ENCODE measurements at regions not wholly inside any gene's neighbourhood (a gene's known extent, or its start where the extent isn't known, plus 50 kb on each side); places are given as distances from the start of the nearest gene placed in this dataset.

GRCh38 chr12:11510671-11511070 lies 115.3 kb upstream of the PRB2 start:
- Mint-ChIP-seq H3K36me3 (ENCODE audit: insufficient read depth, unreplicated experiment) (no peaks in the 10 kb centered on the region), H3K27me3 (ENCODE audit: unreplicated experiment) (peaks cover 34% of the 10 kb centered on the region), H3K27ac (ENCODE audit: unreplicated experiment) (no peak overlapping the region), H3K4me3 (ENCODE audit: low read depth, unreplicated experiment) (no peak overlapping the region), H3K9me3 (ENCODE audit: low read depth, unreplicated experiment) (no peaks in the 10 kb centered on the region), H3K4me1 (ENCODE audit: low read depth, unreplicated experiment) (peaks cover 16% of the 10 kb centered on the region)
- TF ChIP-seq CTCF (IDR thresholded peaks at IDR 0.05; ENCODE audit: unreplicated experiment) = no peak
- intact Hi-C loops (cut with micrococcal nuclease; ENCODE audit: unreplicated experiment) = no loop called here
- BruUV-seq (replicated peaks) = no TSS peak
- CTCF ChIA-PET = no interaction called here
- DNase-seq = no peak

- no TSS peak for BruUV-seq (replicated peaks)
- peaks cover 8% of the 10 kb centered on the region for H3K4me1 Mint-ChIP-seq (ENCODE audit: low read depth, unreplicated experiment)
- CTCF ChIA-PET = no interaction called here
- peaks cover 8% of the 10 kb centered on the region for H3K27me3 Mint-ChIP-seq (ENCODE audit: unreplicated experiment)
- no peak overlapping the region for H3K27ac Mint-ChIP-seq (ENCODE audit: unreplicated experiment)
- no peak for DNase-seq
- no peak for TF ChIP-seq CTCF (IDR thresholded peaks at IDR 0.05; ENCODE audit: unreplicated experiment)
- H3K36me3 Mint-ChIP-seq (ENCODE audit: insufficient read depth, unreplicated experiment) = no peaks in the 10 kb centered on the region
- no peaks in the 10 kb centered on the region for H3K9me3 Mint-ChIP-seq (ENCODE audit: low read depth, unreplicated experiment)
- intact Hi-C loops (cut with micrococcal nuclease; ENCODE audit: unreplicated experiment) = no loop called here
- H3K4me3 Mint-ChIP-seq (ENCODE audit: low read depth, unreplicated experiment) = no peak overlapping the region
Observed at GRCh38 chr12:11513288-11513687, 117.9 kb upstream of the PRB2 start.

GRCh38 chr12:11517080-11517479 lies 121.7 kb upstream of the PRB2 start:
- Mint-ChIP-seq H3K4me3 (ENCODE audit: low read depth, unreplicated experiment) (no peak overlapping the region), H3K4me1 (ENCODE audit: low read depth, unreplicated experiment) (no peaks in the 10 kb centered on the region), H3K27ac (ENCODE audit: unreplicated experiment) (no peak overlapping the region), H3K9me3 (ENCODE audit: low read depth, unreplicated experiment) (no peaks in the 10 kb centered on the region), H3K27me3 (ENCODE audit: unreplicated experiment) (no peaks in the 10 kb centered on the region), H3K36me3 (ENCODE audit: insufficient read depth, unreplicated experiment) (no peaks in the 10 kb centered on the region)
- no peak for DNase-seq
- BruUV-seq (replicated peaks) = no TSS peak
- TF ChIP-seq CTCF (IDR thresholded peaks at IDR 0.05; ENCODE audit: unreplicated experiment) = no peak
- CTCF ChIA-PET = no interaction called here
- intact Hi-C loops (cut with micrococcal nuclease; ENCODE audit: unreplicated experiment) = no loop called here

GRCh38 chr12:11524446-11524845 lies 125.0 kb upstream of the ETV6 start:
- TF ChIP-seq CTCF (IDR thresholded peaks at IDR 0.05; ENCODE audit: unreplicated experiment) = no peak
- Mint-ChIP-seq H3K27me3 (ENCODE audit: unreplicated experiment) (peaks cover 10% of the 10 kb centered on the region), H3K9me3 (ENCODE audit: low read depth, unreplicated experiment) (no peaks in the 10 kb centered on the region), H3K4me3 (ENCODE audit: low read depth, unreplicated experiment) (no peak overlapping the region), H3K27ac (ENCODE audit: unreplicated experiment) (no peak overlapping the region), H3K4me1 (ENCODE audit: low read depth, unreplicated experiment) (no peaks in the 10 kb centered on the region), H3K36me3 (ENCODE audit: insufficient read depth, unreplicated experiment) (no peaks in the 10 kb centered on the region)
- BruUV-seq (replicated peaks) = no TSS peak
- no peak for DNase-seq
- intact Hi-C loops (cut with micrococcal nuclease; ENCODE audit: unreplicated experiment) = no loop called here
- CTCF ChIA-PET = interaction anchor here (0.6 kb wide), 1 partner anchor 129 kb away, joined by 3 read pairs; no protein-coding TSS in a partner anchor

GRCh38 chr12:11534064-11534463 lies 115.4 kb upstream of the ETV6 start:
- intact Hi-C loops (cut with micrococcal nuclease; ENCODE audit: unreplicated experiment) = no loop called here
- BruUV-seq (replicated peaks) = no TSS peak
- no peak for DNase-seq
- H3K4me1 Mint-ChIP-seq (ENCODE audit: low read depth, unreplicated experiment) = no peaks in the 10 kb centered on the region
- H3K9me3 Mint-ChIP-seq (ENCODE audit: low read depth, unreplicated experiment) = no peaks in the 10 kb centered on the region
- H3K27ac Mint-ChIP-seq (ENCODE audit: unreplicated experiment) = no peak overlapping the region
- H3K27me3 Mint-ChIP-seq (ENCODE audit: unreplicated experiment) = peaks cover 62% of the 10 kb centered on the region
- H3K36me3 Mint-ChIP-seq (ENCODE audit: insufficient read depth, unreplicated experiment) = no peaks in the 10 kb centered on the region
- TF ChIP-seq CTCF (IDR thresholded peaks at IDR 0.05; ENCODE audit: unreplicated experiment) = no peak
- CTCF ChIA-PET = no interaction called here
- H3K4me3 Mint-ChIP-seq (ENCODE audit: low read depth, unreplicated experiment) = no peak overlapping the region
